A549 (cell line): ENCODE measurements at regions not wholly inside any gene's neighbourhood (a gene's known extent, or its start where the extent isn't known, plus 50 kb on each side); places are given as distances from the start of the nearest gene placed in this dataset.

Experiments used
- ATAC-seq, 2 experiments: fragments of 200-7000 bp in 1 of 2; fragments of >200 bp in 1 of 2; cut with Nextera tagmentation in 1 of 2; cut with Tn5 transposase in 1 of 2; 3 replicates each; pipeline versions ENCODE4 v1.8.0 to v1.9.1; 2018 to 2020; ENCODE audit warnings: mild to moderate bottlenecking in 1 of 2, moderate library complexity in 1 of 2
- CTCF ChIA-PET: fragments of 300-600 bp; sonication (Branson Sonifier 250); formaldehyde crosslinking; extraction: SDS; loops from one replicate; lab custom pipeline; 2021; ENCODE audit warnings: antibody characterized with exemption, inconsistent platforms; lab: Yijun Ruan, JAX
- POLR2A ChIA-PET: fragments of 350-600 bp; formaldehyde crosslinking; extraction: SDS; loops from one replicate; lab custom pipeline; 2021; ENCODE audit warnings: antibody characterized with exemption, inconsistent platforms; lab: Yijun Ruan, JAX
- DNase-seq, 2 experiments: peaks; one replicate each; pipeline versions ENCODE4 v3.0.0 to v3.0.0-alpha.2; 2011 to 2016; ENCODE audit warnings: low read depth in 1 of 2, low spot score in 1 of 2
- FAIRE-seq: peaks from 2 replicates; lab custom pipeline; 2011; peaks lifted over from hg19 to GRCh38; lab: Jason Lieb, UNC
- H3K27ac ChIP-seq, 2 experiments: fragments of >200 bp; sonication (Bioruptor Twin); formaldehyde crosslinking; 3 replicates each; pipeline ENCODE4 v1.5.1; 2016 to 2017
- H3K4me1 ChIP-seq: fragments of >200 bp; sonication (Bioruptor Twin); formaldehyde crosslinking; 3 replicates; pipeline ENCODE4 v1.6.1; 2016
- H3K4me2 ChIP-seq: fragments of >200 bp; sonication (Bioruptor Twin); formaldehyde crosslinking; 3 replicates; pipeline ENCODE4 v1.6.1; 2016
- H3K4me3 ChIP-seq: fragments of >200 bp; sonication (Bioruptor Twin); formaldehyde crosslinking; 3 replicates; pipeline ENCODE4 v1.5.1; 2016
- H3K9me3 ChIP-seq: fragments of >200 bp; sonication (Bioruptor Twin); formaldehyde crosslinking; 3 replicates; pipeline ENCODE4 v1.6.1; 2016
- BHLHE40 ChIP-seq: IDR thresholded peaks from 2 replicates; pipeline ENCODE4 v1.6.1; 2012; ENCODE audit warnings: low read depth, low read length, inconsistent platforms
- CBX2 ChIP-seq: fragments of 200-600 bp; sonication (generic); IDR thresholded peaks from 2 replicates; pipeline ENCODE4 v1.6.1; 2016; ENCODE audit warnings: low read depth, mild to moderate bottlenecking, borderline replicate concordance
- CBX8 ChIP-seq: fragments of 200-600 bp; sonication (generic); IDR thresholded peaks from 2 replicates; pipeline ENCODE4 v1.6.1; 2016
- CEBPB ChIP-seq, 2 experiments: fragments of >200 bp in 1 of 2; sonication (Bioruptor Twin) in 1 of 2; formaldehyde crosslinking in 1 of 2; IDR thresholded peaks; 2 replicates each; pipeline ENCODE4 v1.6.1; 2012 to 2016
- FOSL2 ChIP-seq, 2 experiments: fragments of 450-650 bp in 1 of 2; fragments of >200 bp in 1 of 2; sonication (Bioruptor Twin) in 1 of 2; formaldehyde crosslinking; IDR thresholded peaks; 2 replicates each; pipeline versions ENCODE4 v1.5.0 to v1.6.1; 2016 to 2020; ENCODE audit warnings: mild to moderate bottlenecking in 1 of 2, moderate library complexity in 1 of 2
- KDM5A ChIP-seq: fragments of 200-600 bp; sonication (generic); IDR thresholded peaks from 2 replicates; pipeline ENCODE4 v1.6.1; 2016; ENCODE audit warnings: antibody characterized with exemption, mild to moderate bottlenecking
- MYC ChIP-seq: IDR thresholded peaks from 2 replicates; pipeline ENCODE4 v1.6.1; 2012; ENCODE audit warnings: mild to moderate bottlenecking, inconsistent platforms, low read length, improper control_type of control experiment, borderline replicate concordance
- POLR2A ChIP-seq: IDR thresholded peaks from 2 replicates; pipeline ENCODE4 v1.6.1; 2012; ENCODE audit warnings: mild to moderate bottlenecking, low read length
- RAD21 ChIP-seq, 2 experiments: fragments of >200 bp in 1 of 2; sonication (Bioruptor Twin) in 1 of 2; formaldehyde crosslinking in 1 of 2; IDR thresholded peaks in 1 of 2; conservative IDR thresholded peaks in 1 of 2; 2 replicates in 1 of 2; 3 replicates in 1 of 2; pipeline ENCODE4 v1.6.1; 2012 to 2018; ENCODE audit warnings: inconsistent platforms in 1 of 2
- RARB ChIP-seq: fragments of 250-450 bp; sonication (Bioruptor Pico); IDR thresholded peaks from 2 replicates; pipeline ENCODE4 v1.8.0; 2021; ENCODE audit warnings: mild to moderate bottlenecking, moderate library complexity
- ZFP36 ChIP-seq: fragments of 450-650 bp; IDR thresholded peaks from 2 replicates; pipeline ENCODE4 v1.6.1; 2014; ENCODE audit warnings: borderline replicate concordance; ENCODE audit not compliant: partially characterized antibody
- WGBS: methylation state at CpG from one replicate; pipeline ENCODE4 v1.1.6; 2017; ENCODE audit errors: missing lambda C conversion rate; 5-methylcytosine and 5-hydroxymethylcytosine counted together
- TF ChIP-seq, protein P1 (sequence below): fragments of 150-350 bp; IDR thresholded peaks from 2 replicates; pipeline ENCODE4 v1.6.1; 2014; ENCODE audit warnings: low read depth, mild to moderate bottlenecking, low read length
- TF ChIP-seq, protein P2 (sequence below): IDR thresholded peaks from 2 replicates; pipeline ENCODE4 v1.6.1; 2012; ENCODE audit warnings: low read depth, borderline replicate concordance
- TF ChIP-seq, protein P3 (sequence below): IDR thresholded peaks from 2 replicates; pipeline ENCODE4 v1.6.1; 2012
- TF ChIP-seq, protein P4 (sequence below): fragments of 200-600 bp; sonication (generic); IDR thresholded peaks from 2 replicates; pipeline ENCODE4 v1.6.1; 2016; ENCODE audit warnings: antibody characterized with exemption, mild to moderate bottlenecking, moderate library complexity
- TF ChIP-seq, protein P5 (sequence below): fragments of >200 bp; sonication (Bioruptor Twin); formaldehyde crosslinking; IDR thresholded peaks from 3 replicates; pipeline ENCODE4 v1.5.1; 2016

DNA sequence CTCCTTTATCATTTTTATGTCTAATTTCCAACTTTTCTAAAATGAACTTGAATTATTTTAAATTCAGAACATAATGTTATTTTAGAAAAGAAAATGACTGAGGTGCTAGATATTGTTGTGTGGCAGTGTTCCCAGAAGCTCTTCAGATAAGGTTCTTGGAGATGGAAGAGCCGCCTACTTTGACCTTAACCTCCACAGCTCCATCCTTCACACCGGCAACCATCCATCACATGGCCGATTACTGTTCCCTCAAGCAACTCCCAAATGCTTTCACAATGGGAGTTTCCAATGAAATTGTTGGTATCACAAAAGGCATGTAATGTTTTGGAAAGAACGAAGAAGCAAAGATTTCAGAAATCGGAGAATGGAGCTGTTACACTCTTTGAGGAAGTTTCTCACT is 193.9 kb upstream of the SALL3 start:
- Histone ChIP-seq H3K4me3 (no peak overlapping the region), H3K4me1 (no peaks in the 10 kb centered on the region), H3K27ac (no peak overlapping the region), H3K9me3 (no peaks in the 10 kb centered on the region), H3K4me2 (no peak overlapping the region)
- ATAC-seq (no peak), FAIRE-seq (no peak), DNase-seq (no peak)
- WGBS = 25% methylated on average over 5 of the region's 5 CpGs
- CTCF ChIA-PET = no interaction called here
- TF ChIP-seq CBX2 (no peak), RAD21 (conservative IDR thresholded peaks at IDR 0.05 in 1 of 2, IDR thresholded peaks at IDR 0.05 in 1 of 2) (no peak), FOSL2 (IDR thresholded peaks at IDR 0.05) (no peak), FOSL2 (CRISPR knock-in tag; IDR thresholded peaks at IDR 0.05) (no peak), BHLHE40 (no peak), ZFP36 (no peak), POLR2A (no peak), CBX8 (no peak), MYC (no peak), KDM5A (no peak), RARB (CRISPR knock-in tag) (no peak)
- TF ChIP-seq, protein P1, sequence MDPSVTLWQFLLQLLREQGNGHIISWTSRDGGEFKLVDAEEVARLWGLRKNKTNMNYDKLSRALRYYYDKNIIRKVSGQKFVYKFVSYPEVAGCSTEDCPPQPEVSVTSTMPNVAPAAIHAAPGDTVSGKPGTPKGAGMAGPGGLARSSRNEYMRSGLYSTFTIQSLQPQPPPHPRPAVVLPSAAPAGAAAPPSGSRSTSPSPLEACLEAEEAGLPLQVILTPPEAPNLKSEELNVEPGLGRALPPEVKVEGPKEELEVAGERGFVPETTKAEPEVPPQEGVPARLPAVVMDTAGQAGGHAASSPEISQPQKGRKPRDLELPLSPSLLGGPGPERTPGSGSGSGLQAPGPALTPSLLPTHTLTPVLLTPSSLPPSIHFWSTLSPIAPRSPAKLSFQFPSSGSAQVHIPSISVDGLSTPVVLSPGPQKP = no peak
- TF ChIP-seq, protein P2, sequence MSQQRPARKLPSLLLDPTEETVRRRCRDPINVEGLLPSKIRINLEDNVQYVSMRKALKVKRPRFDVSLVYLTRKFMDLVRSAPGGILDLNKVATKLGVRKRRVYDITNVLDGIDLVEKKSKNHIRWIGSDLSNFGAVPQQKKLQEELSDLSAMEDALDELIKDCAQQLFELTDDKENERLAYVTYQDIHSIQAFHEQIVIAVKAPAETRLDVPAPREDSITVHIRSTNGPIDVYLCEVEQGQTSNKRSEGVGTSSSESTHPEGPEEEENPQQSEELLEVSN = no peak
- TF ChIP-seq, protein P3, sequence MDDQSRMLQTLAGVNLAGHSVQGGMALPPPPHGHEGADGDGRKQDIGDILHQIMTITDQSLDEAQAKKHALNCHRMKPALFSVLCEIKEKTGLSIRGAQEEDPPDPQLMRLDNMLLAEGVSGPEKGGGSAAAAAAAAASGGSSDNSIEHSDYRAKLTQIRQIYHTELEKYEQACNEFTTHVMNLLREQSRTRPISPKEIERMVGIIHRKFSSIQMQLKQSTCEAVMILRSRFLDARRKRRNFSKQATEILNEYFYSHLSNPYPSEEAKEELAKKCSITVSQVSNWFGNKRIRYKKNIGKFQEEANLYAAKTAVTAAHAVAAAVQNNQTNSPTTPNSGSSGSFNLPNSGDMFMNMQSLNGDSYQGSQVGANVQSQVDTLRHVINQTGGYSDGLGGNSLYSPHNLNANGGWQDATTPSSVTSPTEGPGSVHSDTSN = no peak
- TF ChIP-seq, protein P4, sequence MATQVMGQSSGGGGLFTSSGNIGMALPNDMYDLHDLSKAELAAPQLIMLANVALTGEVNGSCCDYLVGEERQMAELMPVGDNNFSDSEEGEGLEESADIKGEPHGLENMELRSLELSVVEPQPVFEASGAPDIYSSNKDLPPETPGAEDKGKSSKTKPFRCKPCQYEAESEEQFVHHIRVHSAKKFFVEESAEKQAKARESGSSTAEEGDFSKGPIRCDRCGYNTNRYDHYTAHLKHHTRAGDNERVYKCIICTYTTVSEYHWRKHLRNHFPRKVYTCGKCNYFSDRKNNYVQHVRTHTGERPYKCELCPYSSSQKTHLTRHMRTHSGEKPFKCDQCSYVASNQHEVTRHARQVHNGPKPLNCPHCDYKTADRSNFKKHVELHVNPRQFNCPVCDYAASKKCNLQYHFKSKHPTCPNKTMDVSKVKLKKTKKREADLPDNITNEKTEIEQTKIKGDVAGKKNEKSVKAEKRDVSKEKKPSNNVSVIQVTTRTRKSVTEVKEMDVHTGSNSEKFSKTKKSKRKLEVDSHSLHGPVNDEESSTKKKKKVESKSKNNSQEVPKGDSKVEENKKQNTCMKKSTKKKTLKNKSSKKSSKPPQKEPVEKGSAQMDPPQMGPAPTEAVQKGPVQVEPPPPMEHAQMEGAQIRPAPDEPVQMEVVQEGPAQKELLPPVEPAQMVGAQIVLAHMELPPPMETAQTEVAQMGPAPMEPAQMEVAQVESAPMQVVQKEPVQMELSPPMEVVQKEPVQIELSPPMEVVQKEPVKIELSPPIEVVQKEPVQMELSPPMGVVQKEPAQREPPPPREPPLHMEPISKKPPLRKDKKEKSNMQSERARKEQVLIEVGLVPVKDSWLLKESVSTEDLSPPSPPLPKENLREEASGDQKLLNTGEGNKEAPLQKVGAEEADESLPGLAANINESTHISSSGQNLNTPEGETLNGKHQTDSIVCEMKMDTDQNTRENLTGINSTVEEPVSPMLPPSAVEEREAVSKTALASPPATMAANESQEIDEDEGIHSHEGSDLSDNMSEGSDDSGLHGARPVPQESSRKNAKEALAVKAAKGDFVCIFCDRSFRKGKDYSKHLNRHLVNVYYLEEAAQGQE = no peak
- POLR2A ChIA-PET = no interaction called here

DNA sequence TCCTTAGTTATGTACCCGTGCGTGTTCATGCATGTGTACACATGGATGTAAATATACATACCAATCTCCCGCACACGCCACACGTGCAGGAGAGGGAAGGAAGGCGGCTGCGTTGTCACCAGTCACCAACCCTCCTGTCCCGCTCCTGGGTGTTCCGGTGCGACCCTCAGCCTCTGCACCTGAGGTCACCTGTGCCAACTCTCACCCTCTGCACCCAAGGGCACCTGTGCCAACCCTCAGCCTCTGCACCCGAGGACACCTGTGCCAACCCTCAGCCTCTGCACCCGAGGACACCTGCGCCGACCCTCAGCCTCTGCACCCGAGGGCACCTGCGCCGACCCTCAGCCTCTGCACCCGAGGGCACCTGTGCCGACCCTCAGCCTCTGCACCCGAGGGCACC is 192.8 kb upstream of the SALL3 start:
- no peaks in the 10 kb centered on the region for H3K9me3 ChIP-seq
- FAIRE-seq = no peak
- no peak for TF ChIP-seq CEBPB (IDR thresholded peaks at IDR 0.05)
- TF ChIP-seq, protein P5, sequence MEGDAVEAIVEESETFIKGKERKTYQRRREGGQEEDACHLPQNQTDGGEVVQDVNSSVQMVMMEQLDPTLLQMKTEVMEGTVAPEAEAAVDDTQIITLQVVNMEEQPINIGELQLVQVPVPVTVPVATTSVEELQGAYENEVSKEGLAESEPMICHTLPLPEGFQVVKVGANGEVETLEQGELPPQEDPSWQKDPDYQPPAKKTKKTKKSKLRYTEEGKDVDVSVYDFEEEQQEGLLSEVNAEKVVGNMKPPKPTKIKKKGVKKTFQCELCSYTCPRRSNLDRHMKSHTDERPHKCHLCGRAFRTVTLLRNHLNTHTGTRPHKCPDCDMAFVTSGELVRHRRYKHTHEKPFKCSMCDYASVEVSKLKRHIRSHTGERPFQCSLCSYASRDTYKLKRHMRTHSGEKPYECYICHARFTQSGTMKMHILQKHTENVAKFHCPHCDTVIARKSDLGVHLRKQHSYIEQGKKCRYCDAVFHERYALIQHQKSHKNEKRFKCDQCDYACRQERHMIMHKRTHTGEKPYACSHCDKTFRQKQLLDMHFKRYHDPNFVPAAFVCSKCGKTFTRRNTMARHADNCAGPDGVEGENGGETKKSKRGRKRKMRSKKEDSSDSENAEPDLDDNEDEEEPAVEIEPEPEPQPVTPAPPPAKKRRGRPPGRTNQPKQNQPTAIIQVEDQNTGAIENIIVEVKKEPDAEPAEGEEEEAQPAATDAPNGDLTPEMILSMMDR = no peak

More for the DNA sequence above, 192.8 kb upstream of the SALL3 start:
- ChIA-PET POLR2A (no interaction called here), CTCF (no interaction called here)
- H3K4me2 ChIP-seq = no peak overlapping the region
- WGBS = 40% methylated on average over 5 of the region's 20 CpGs
- DNase-seq (no peak), ATAC-seq (no peak)
- H3K4me1 ChIP-seq = no peaks in the 10 kb centered on the region
- no peak overlapping the region for H3K4me3 ChIP-seq
- H3K27ac ChIP-seq = no peak overlapping the region
